HCT116 (cell line): ENCODE measurements at regions not wholly inside any gene's neighbourhood (a gene's known extent, or its start where the extent isn't known, plus 50 kb on each side); places are given as distances from the start of the nearest gene placed in this dataset.

Experiments
- ATAC-seq: fragments of 200-7000 bp; cut with Tn5 transposase; 2 replicates; pipeline ENCODE4 v1.9.1; 2020; ENCODE audit warnings: mild to moderate bottlenecking, moderate library complexity
- BruUV-seq: library from RNA; stranded (reverse); fragments of 400-500 nt; replicated peaks from 2 replicates; lab custom pipeline; 2021; lab: Mats Ljungman, UMichigan
- CTCF ChIA-PET: fragments of 300-600 bp; sonication (Branson Sonifier 250); formaldehyde crosslinking; loops from one replicate; lab custom pipeline; 2021; ENCODE audit warnings: antibody characterized with exemption; lab: Charles Lee
- POLR2A ChIA-PET: fragments of 300-600, 350-600 bp; sonication (Branson Sonifier 250); formaldehyde crosslinking; loops from one replicate; lab custom pipeline; 2021; ENCODE audit warnings: antibody characterized with exemption; lab: Charles Lee
- RAD21 ChIA-PET, 2 experiments: fragments of 300-600 bp; sonication (Branson Sonifier 250); formaldehyde crosslinking; loops; one replicate each; lab custom pipeline; 2023; ENCODE audit warnings: low total read pairs in 2 of 2; ENCODE audit not compliant: uncharacterized antibody in 2 of 2, unreplicated experiment in 2 of 2, low non-redundant PET in 1 of 2; lab: Charles Lee
- DNase-seq: peaks from one replicate; pipeline ENCODE4 v3.0.0-alpha.2; 2010; ENCODE audit warnings: low read depth, low spot score
- H2AFZ ChIP-seq: fragments of 200-600 bp; shearing (Covaris generic), sonication (generic); 2 replicates; pipeline ENCODE4 v1.6.1; 2017; ENCODE audit warnings: low read depth, mixed run types, mixed read lengths, antibody characterized with exemption, low read length; ENCODE audit not compliant: poor library complexity, severe bottlenecking
- H3K27ac ChIP-seq: 2 replicates; pipeline ENCODE4 v1.5.1; 2012; ENCODE audit warnings: low read depth, low read length
- H3K27me3 ChIP-seq: fragments of 200-600 bp; sonication (generic); 2 replicates; pipeline ENCODE4 v1.6.1; 2016; ENCODE audit warnings: mixed run types, low read length, mixed read lengths; ENCODE audit not compliant: insufficient read depth
- H3K36me3 ChIP-seq, 2 experiments: fragments of 200-500 bp in 1 of 2; fragments of 200-600 bp in 1 of 2; sonication (Bioruptor generic) in 1 of 2; sonication (generic) in 1 of 2; 2 replicates each; pipeline versions ENCODE4 v1.5.1 to v1.6.1; 2014 to 2016; ENCODE audit warnings: low read length in 2 of 2, inconsistent platforms in 1 of 2, mixed read lengths in 1 of 2, mixed run types in 1 of 2; ENCODE audit not compliant: insufficient read depth in 2 of 2, control insufficient read depth in 1 of 2
- H3K4me1 ChIP-seq, 2 experiments: fragments of 200-600 bp in 1 of 2; sonication (generic) in 1 of 2; 2 replicates each; pipeline versions ENCODE4 v1.5.1 to v1.6.1; 2012 to 2017; ENCODE audit warnings: low read length in 2 of 2, inconsistent platforms in 1 of 2, mild to moderate bottlenecking in 1 of 2, mixed read lengths in 1 of 2, mixed run types in 1 of 2, moderate library complexity in 1 of 2; ENCODE audit not compliant: insufficient read depth in 2 of 2, control insufficient read depth in 1 of 2
- H3K4me2 ChIP-seq: fragments of 200-600 bp; sonication (generic); 2 replicates; pipeline ENCODE4 v1.6.1; 2017; ENCODE audit warnings: mixed run types, low read length, mixed read lengths
- H3K4me3 ChIP-seq, 2 experiments: fragments of 200-600 bp in 1 of 2; sonication (generic) in 1 of 2; replicated peaks in 1 of 2; 2 replicates each; pipeline ENCODE4 v1.5.1; 2011 to 2016; ENCODE audit warnings: low read length in 2 of 2, control low read depth in 1 of 2, low read depth in 1 of 2, mild to moderate bottlenecking in 1 of 2, mixed read lengths in 1 of 2, mixed run types in 1 of 2
- H3K79me2 ChIP-seq: fragments of 200-600 bp; sonication (generic); 2 replicates; pipeline ENCODE4 v1.6.1; 2017; ENCODE audit warnings: mild to moderate bottlenecking, mixed run types, low read length, moderate library complexity, mixed read lengths; ENCODE audit not compliant: insufficient read depth
- H3K9ac ChIP-seq: fragments of 200-600 bp; sonication (generic); 2 replicates; pipeline ENCODE4 v1.6.1; 2016; ENCODE audit warnings: low read length, mixed read lengths
- H3K9me2 ChIP-seq: fragments of 200-600 bp; sonication (generic), shearing (Covaris generic); 2 replicates; pipeline ENCODE4 v1.6.1; 2017; ENCODE audit warnings: mixed run types, mild to moderate bottlenecking, moderate library complexity; ENCODE audit not compliant: insufficient read depth
- H3K9me3 ChIP-seq, 2 experiments: fragments of 200-500 bp in 1 of 2; fragments of 200-600 bp in 1 of 2; sonication (Bioruptor generic) in 1 of 2; sonication (generic) in 1 of 2; 2 replicates each; pipeline ENCODE4 v1.6.1; 2014 to 2017; ENCODE audit warnings: low read length in 2 of 2, mixed read lengths in 2 of 2, inconsistent platforms in 1 of 2, low read depth in 1 of 2, mild to moderate bottlenecking in 1 of 2, mixed run types in 1 of 2, moderate library complexity in 1 of 2; ENCODE audit not compliant: control insufficient read depth in 1 of 2, insufficient read depth in 1 of 2
- H4K20me1 ChIP-seq: fragments of 200-600 bp; sonication (generic), shearing (Covaris generic); 2 replicates; pipeline ENCODE4 v1.6.1; 2017; ENCODE audit warnings: mixed run types, mild to moderate bottlenecking, moderate library complexity; ENCODE audit not compliant: insufficient read depth
- CBX3 ChIP-seq: IDR thresholded peaks from 2 replicates; pipeline ENCODE4 v1.6.1; 2012; ENCODE audit warnings: low read depth
- CEBPB ChIP-seq: IDR thresholded peaks from 2 replicates; pipeline ENCODE4 v1.6.1; 2012; ENCODE audit warnings: low read depth
- EGR1 ChIP-seq: IDR thresholded peaks from 2 replicates; pipeline ENCODE4 v1.6.1; 2012; ENCODE audit warnings: low read depth
- ELF1 ChIP-seq: IDR thresholded peaks from 2 replicates; pipeline ENCODE4 v1.6.1; 2012; ENCODE audit warnings: low read depth, borderline replicate concordance
- EZH2 ChIP-seq: fragments of 200-600 bp; sonication (generic); IDR thresholded peaks from 2 replicates; pipeline ENCODE4 v1.6.1; 2017; ENCODE audit warnings: antibody characterized with exemption, mixed run types
- EZH2phosphoT487 ChIP-seq: fragments of 200-600 bp; IDR thresholded peaks from 2 replicates; pipeline ENCODE4 v1.6.1; 2018; ENCODE audit warnings: antibody characterized with exemption, borderline replicate concordance
- JUND ChIP-seq: IDR thresholded peaks from 2 replicates; pipeline ENCODE4 v1.6.1; 2012
- POLR2A ChIP-seq: IDR thresholded peaks from 2 replicates; pipeline ENCODE4 v1.7.0; 2011; ENCODE audit warnings: borderline replicate concordance; ENCODE audit not compliant: insufficient read depth, insufficient read length; ENCODE audit errors: extremely low read depth
- POLR2AphosphoS5 ChIP-seq: IDR thresholded peaks from 2 replicates; pipeline ENCODE4 v1.6.1; 2011; ENCODE audit warnings: mild to moderate bottlenecking, low read depth, low read length, moderate library complexity
- SIN3A ChIP-seq: IDR thresholded peaks from 2 replicates; pipeline ENCODE4 v1.6.1; 2012; ENCODE audit warnings: low read depth
- SP1 ChIP-seq: IDR thresholded peaks from 2 replicates; pipeline ENCODE4 v1.6.1; 2012; ENCODE audit warnings: low read depth
- YY1 ChIP-seq: IDR thresholded peaks from 2 replicates; pipeline ENCODE4 v1.6.1; 2011; ENCODE audit warnings: low read length, low read depth, moderate library complexity, mild to moderate bottlenecking; ENCODE audit not compliant: insufficient replicate concordance; ENCODE audit errors: extremely low read depth
- ZBTB33 ChIP-seq: IDR thresholded peaks from 2 replicates; pipeline ENCODE4 v1.6.1; 2011; ENCODE audit warnings: mild to moderate bottlenecking, low read length, moderate library complexity; ENCODE audit not compliant: insufficient replicate concordance; ENCODE audit errors: extremely low read depth
- ZFX ChIP-seq: fragments of 450-650 bp; IDR thresholded peaks from 2 replicates; pipeline ENCODE4 v1.6.1; 2017
- intact Hi-C: fragments of 100-400 bp; cut with micrococcal nuclease; formaldehyde crosslinking; loops from 2 replicates; pipeline ENCODE4 v1.10.0; 2022

GRCh38 chr10:118457824-118458428 is 115.8 kb upstream of the FAM204A start:
- Histone ChIP-seq H3K4me3 (no peak overlapping the region), H3K9ac (no peak overlapping the region), H3K27ac (no peak overlapping the region)
- intact Hi-C loops: no loop called here
- no TSS peak for BruUV-seq
- TF ChIP-seq POLR2A (no peak), JUND (no peak), ZFX (no peak), ELF1 (no peak), CEBPB (no peak), YY1 (no peak), POLR2AphosphoS5 (no peak)
- TF ChIP-seq, all 23 proteins: peak for 0
- Histone ChIP-seq H3K79me2 (no peaks in the 10 kb centered on the region), H3K9me2 (no peaks in the 10 kb centered on the region), H3K27me3 (peaks cover 28% of the 10 kb centered on the region), H3K9me3 (no peaks in the 10 kb centered on the region), H3K4me2 (no peak overlapping the region), H2AFZ (no peak overlapping the region), H3K36me3 (no peaks in the 10 kb centered on the region), H4K20me1 (no peaks in the 10 kb centered on the region), H3K4me1 (peaks cover 0 to 6% of the 10 kb centered on the region in 2 experiments; a peak in 1 of 4 replicates)
- POLR2A ChIA-PET: no interaction called here
- RAD21 ChIA-PET: no interaction called here
- ATAC-seq (no peak), DNase-seq (no peak)
- CTCF ChIA-PET: interaction anchor here (1.0 to 5.3 kb wide), 12 partner anchors 11 to 1241 kb away, joined by 3 to 57 read pairs (median 10); no protein-coding TSS in a partner anchor

- intact Hi-C loops: no loop called here
- Histone ChIP-seq H3K9me2 (no peaks in the 10 kb centered on the region), H3K9ac (no peak overlapping the region), H3K36me3 (no peaks in the 10 kb centered on the region), H3K4me2 (no peak overlapping the region), H4K20me1 (no peaks in the 10 kb centered on the region), H3K27me3 (peaks cover 8% of the 10 kb centered on the region; the same call in 1 of the 2 replicates), H3K4me3 (no peak overlapping the region), H3K79me2 (no peaks in the 10 kb centered on the region), H3K4me1 (peaks cover 0 to 6% of the 10 kb centered on the region in 2 experiments; a peak in 1 of 4 replicates), H3K9me3 (no peaks in the 10 kb centered on the region), H2AFZ (no peak overlapping the region), H3K27ac (no peak overlapping the region)
- no TSS peak for BruUV-seq
- POLR2A ChIA-PET: no interaction called here
- RAD21 ChIA-PET: no interaction called here
- CTCF ChIA-PET: no interaction called here
- DNase-seq (no peak), ATAC-seq (no peak)
- TF ChIP-seq CEBPB (no peak), EGR1 (no peak), JUND (no peak), EZH2phosphoT487 (no peak), ELF1 (no peak), POLR2AphosphoS5 (no peak), ZBTB33 (no peak), POLR2A (no peak), SP1 (no peak), CBX3 (no peak), ZFX (no peak), EZH2 (no peak), SIN3A (no peak), YY1 (no peak)
Observed at GRCh38 chr10:118455181-118455695, 113.1 kb upstream of the FAM204A start.
